HG02763 (cell line): ENCODE measurements at regions not wholly inside any gene's neighbourhood (a gene's known extent, or its start where the extent isn't known, plus 50 kb on each side); places are given as distances from the start of the nearest gene placed in this dataset.

Experiments used
- ATAC-seq: cut with Tn5 transposase; IDR thresholded peaks from one replicate; pipeline ENCODE4 v1.9.1; 2021; ENCODE audit warnings: mild to moderate bottlenecking, moderate library complexity; ENCODE audit not compliant: unreplicated experiment

- no peak for ATAC-seq
Observed at GRCh38 chr4:4641661-4642495, 100.0 kb upstream of the STX18 start.

GRCh38 chr4:4641254-4641653, 99.4 kb upstream of the STX18 start:
- no peak for ATAC-seq

- no peak for ATAC-seq
Observed at GRCh38 chr4:4640692-4641091, 98.8 kb upstream of the STX18 start.

- ATAC-seq = no peak
Observed at GRCh38 chr4:4639370-4639769, 97.5 kb upstream of the STX18 start.

- no peak for ATAC-seq
Observed at GRCh38 chr4:4637710-4638109, 95.9 kb upstream of the STX18 start.

- no peak for ATAC-seq
Observed at GRCh38 chr4:4633431-4633830, 91.6 kb upstream of the STX18 start.

- ATAC-seq = peak; percentile 88
Observed at GRCh38 chr4:4631150-4631549, 89.3 kb upstream of the STX18 start.

GRCh38 chr4:4627906-4628305, 86.1 kb upstream of the STX18 start:
- ATAC-seq = no peak

GRCh38 chr4:4627111-4627510, 85.3 kb upstream of the STX18 start:
- ATAC-seq = no peak

GRCh38 chr4:4625488-4625887, 83.6 kb upstream of the STX18 start:
- no peak for ATAC-seq

GRCh38 chr4:4624276-4624897, 82.5 kb upstream of the STX18 start:
- no peak for ATAC-seq

GRCh38 chr4:4619821-4620220, 78.0 kb upstream of the STX18 start:
- ATAC-seq = no peak

- ATAC-seq = no peak
Observed at GRCh38 chr4:4618847-4619246, 77.0 kb upstream of the STX18 start.

GRCh38 chr4:4614925-4615678, 73.3 kb upstream of the STX18 start:
- no peak for ATAC-seq

GRCh38 chr4:4613641-4614286, 71.9 kb upstream of the STX18 start:
- no peak for ATAC-seq

GRCh38 chr4:4613126-4613465, 71.2 kb upstream of the STX18 start:
- ATAC-seq = no peak

- no peak for ATAC-seq
Observed at GRCh38 chr4:4610672-4611071, 68.8 kb upstream of the STX18 start.

- no peak for ATAC-seq
Observed at GRCh38 chr4:4609622-4610334, 67.9 kb upstream of the STX18 start.

- no peak for ATAC-seq
Observed at GRCh38 chr4:4608214-4608537, 66.3 kb upstream of the STX18 start.

- no peak for ATAC-seq
Observed at GRCh38 chr4:4607336-4608213, 65.7 kb upstream of the STX18 start.
